ENCODE measurements at regions not wholly inside any gene's neighbourhood (a gene's known extent, or its start where the extent isn't known, plus 50 kb on each side); places are given as distances from the start of the nearest gene placed in this dataset.

- H3K27ac Mint-ChIP-seq = no peak overlapping the region
- TF ChIP-seq EZH2 (IDR thresholded peaks at IDR 0.05; ENCODE audit: borderline replicate concordance, insufficient read depth, low read depth, low read length, poor library complexity, severe bottlenecking) = no peak
- TF ChIP-seq CTCF (IDR thresholded peaks at IDR 0.05) = no peak
- intact Hi-C loops (cut with micrococcal nuclease) = no loop called here
- no peaks in the 10 kb centered on the region for H3K9me3 ChIP-seq (ENCODE audit: control extremely low read depth in 1 of 3, control insufficient read depth in 2 of 3, insufficient read depth in 1 of 3, low read length in 2 of 3)
- no peak overlapping the region for H3K4me3 ChIP-seq (ENCODE audit: control extremely low read depth in 1 of 5, extremely low read depth in 1 of 5, insufficient read depth in 1 of 5, low read depth in 2 of 5, low read length in 4 of 5)
- H2AFZ ChIP-seq (ENCODE audit: insufficient read depth, low read depth, low read length, poor library complexity, severe bottlenecking) = no peak overlapping the region
- H3K27me3 Mint-ChIP-seq = peaks cover 25% of the 10 kb centered on the region
- ATAC-seq (ENCODE audit: low read depth) (no peak), DNase-seq (no peak)
- 94% methylated on average over 3 of the region's 3 CpGs for WGBS (ENCODE audit: insufficient coverage)
- H3K4me3 Mint-ChIP-seq = no peak overlapping the region
- H3K9ac ChIP-seq (ENCODE audit: low read length) = no peak overlapping the region
- ChIA-PET CTCF (no interaction called here), POLR2A (no interaction called here)
- no peaks in the 10 kb centered on the region for H3K79me2 ChIP-seq (ENCODE audit: control insufficient read depth, insufficient read depth, low read length)
- H4K20me1 ChIP-seq (ENCODE audit: control insufficient read depth, insufficient read depth, low read length, poor library complexity, severe bottlenecking) = no peaks in the 10 kb centered on the region
- no peaks in the 10 kb centered on the region for H3K9me3 Mint-ChIP-seq (ENCODE audit: insufficient read depth)
- H3K27me3 ChIP-seq (replicated peaks in 1 of 4; ENCODE audit: control extremely low read depth in 1 of 4, control insufficient read depth in 3 of 4, insufficient read depth in 4 of 4, low read length in 3 of 4) = peaks cover 0 to 5% (median 0%) of the 10 kb centered on the region in 4 experiments
- H3K4me2 ChIP-seq (replicated peaks; ENCODE audit: low read depth, low read length, poor library complexity, severe bottlenecking) = no peak overlapping the region
- no peaks in the 10 kb centered on the region for H3K4me1 Mint-ChIP-seq
- H3K27ac ChIP-seq (ENCODE audit: low read length in 2 of 2) = no peak overlapping the region
- H3K4me1 ChIP-seq (ENCODE audit: control insufficient read depth in 2 of 2, insufficient read depth in 2 of 2, low read length in 2 of 2) = no peaks in the 10 kb centered on the region
- H3K36me3 ChIP-seq (replicated peaks in 1 of 2; ENCODE audit: control extremely low read depth in 1 of 2, control insufficient read depth in 1 of 2, extremely low read depth in 1 of 2, insufficient read depth in 2 of 2, low read length in 1 of 2) = no peaks in the 10 kb centered on the region
Measured at GRCh38 chr6:144993870-144994269, 708.7 kb downstream of the UTRN start.

GRCh38 chr6:144997996-144998395 is 712.9 kb downstream of the UTRN start:
- no CpG with 5 or more reads among the region's 3 CpGs for WGBS (ENCODE audit: insufficient coverage)
- H4K20me1 ChIP-seq (ENCODE audit: control insufficient read depth, insufficient read depth, low read length, poor library complexity, severe bottlenecking) = no peaks in the 10 kb centered on the region
- H3K9ac ChIP-seq (ENCODE audit: low read length) = no peak overlapping the region
- no peak for ATAC-seq (ENCODE audit: low read depth)
- CTCF ChIA-PET = no interaction called here
- peaks cover 1% of the 10 kb centered on the region for H3K27me3 Mint-ChIP-seq
- peaks cover 0 to 3% (median 0%) of the 10 kb centered on the region in 3 donors for H3K9me3 ChIP-seq (ENCODE audit: control extremely low read depth in 1 of 3, control insufficient read depth in 2 of 3, insufficient read depth in 1 of 3, low read length in 2 of 3)
- H3K4me3 ChIP-seq (ENCODE audit: control extremely low read depth in 1 of 5, extremely low read depth in 1 of 5, insufficient read depth in 1 of 5, low read depth in 2 of 5, low read length in 4 of 5) = no peak overlapping the region
- POLR2A ChIA-PET = no interaction called here
- no peak overlapping the region for H3K27ac ChIP-seq (ENCODE audit: low read length in 2 of 2)
- TF ChIP-seq EZH2 (IDR thresholded peaks at IDR 0.05; ENCODE audit: borderline replicate concordance, insufficient read depth, low read depth, low read length, poor library complexity, severe bottlenecking) = no peak
- TF ChIP-seq CTCF (IDR thresholded peaks at IDR 0.05) = no peak
- H2AFZ ChIP-seq (ENCODE audit: insufficient read depth, low read depth, low read length, poor library complexity, severe bottlenecking) = no peak overlapping the region
- intact Hi-C loops (cut with micrococcal nuclease) = no loop called here
- H3K27ac Mint-ChIP-seq = no peak overlapping the region
- H3K79me2 ChIP-seq (ENCODE audit: control insufficient read depth, insufficient read depth, low read length) = no peaks in the 10 kb centered on the region
- H3K4me1 Mint-ChIP-seq = no peaks in the 10 kb centered on the region
- H3K4me1 ChIP-seq (ENCODE audit: control insufficient read depth in 2 of 2, insufficient read depth in 2 of 2, low read length in 2 of 2) = no peaks in the 10 kb centered on the region
- H3K9me3 Mint-ChIP-seq (ENCODE audit: insufficient read depth) = no peaks in the 10 kb centered on the region
- H3K4me3 Mint-ChIP-seq = no peak overlapping the region
- no peaks in the 10 kb centered on the region for H3K36me3 ChIP-seq (replicated peaks in 1 of 2; ENCODE audit: control extremely low read depth in 1 of 2, control insufficient read depth in 1 of 2, extremely low read depth in 1 of 2, insufficient read depth in 2 of 2, low read length in 1 of 2)
- H3K27me3 ChIP-seq (replicated peaks in 1 of 4; ENCODE audit: control extremely low read depth in 1 of 4, control insufficient read depth in 3 of 4, insufficient read depth in 4 of 4, low read length in 3 of 4) = no peaks in the 10 kb centered on the region
- no peak for DNase-seq
- no peak overlapping the region for H3K4me2 ChIP-seq (replicated peaks; ENCODE audit: low read depth, low read length, poor library complexity, severe bottlenecking)
